ENCODE measurements at regions not wholly inside any gene's neighbourhood (a gene's known extent, or its start where the extent isn't known, plus 50 kb on each side); places are given as distances from the start of the nearest gene placed in this dataset. TPM values are rescaled to one million over a fixed set of nuclear protein-coding genes. Genes with fewer than 3 reads are reported as not detected.

Small RNA genes lying in the stretch of these regions (small RNA-seq; reads per million reads assigned to genes)
- gene RNU4ATAC10P = 0.07 reads per million
- not detected for gene RNU4ATAC5P
- gene RNU6-592P = not detected
